GM13976 (cell line): ENCODE measurements at regions not wholly inside any gene's neighbourhood (a gene's known extent, or its start where the extent isn't known, plus 50 kb on each side); places are given as distances from the start of the nearest gene placed in this dataset.

Experiments used
- DNase-seq: peaks from one replicate; pipeline ENCODE4 v3.0.0; 2012; ENCODE audit warnings: low spot score
- in situ Hi-C: fragments of 300-500 bp; cut with MboI; formaldehyde crosslinking; loops from one replicate; pipeline ENCODE4 v1.12.0; 2022; ENCODE audit warnings: low sequenced_read_pairs, mixed read lengths, inconsistent platforms; ENCODE audit not compliant: unreplicated experiment
- TF ChIP-seq, protein P1 (sequence below): IDR thresholded peaks from 2 replicates; pipeline ENCODE4 v1.5.1; 2012; ENCODE audit warnings: borderline replicate concordance, mild to moderate bottlenecking; ENCODE audit not compliant: insufficient read depth; ENCODE audit errors: extremely low read depth, missing control alignments, control extremely low read depth

DNA sequence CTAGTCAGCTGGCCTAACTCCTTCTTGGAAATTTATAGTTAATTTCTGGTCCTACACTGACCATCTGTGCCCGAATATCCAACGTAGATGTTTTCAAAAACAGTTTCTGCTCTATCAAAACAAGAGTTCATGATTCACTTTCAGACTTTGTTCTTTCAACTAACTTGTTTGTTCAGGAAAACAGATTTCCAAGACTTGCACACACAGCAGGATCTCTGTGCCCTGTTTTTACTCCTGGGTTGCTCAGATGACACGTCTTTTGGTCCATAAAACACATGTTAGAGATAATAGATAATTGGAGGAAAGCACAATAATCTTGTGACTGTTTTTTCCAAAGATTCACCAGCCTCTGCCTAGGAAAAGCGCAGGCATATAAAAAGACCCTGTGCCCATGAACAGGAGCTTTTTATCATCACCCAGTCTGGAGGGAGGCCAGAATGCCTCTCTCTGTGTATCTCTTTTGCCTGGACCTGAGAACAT lies 218.0 kb downstream of the IRS2 start:
- no peak for DNase-seq
- TF ChIP-seq, protein P1, sequence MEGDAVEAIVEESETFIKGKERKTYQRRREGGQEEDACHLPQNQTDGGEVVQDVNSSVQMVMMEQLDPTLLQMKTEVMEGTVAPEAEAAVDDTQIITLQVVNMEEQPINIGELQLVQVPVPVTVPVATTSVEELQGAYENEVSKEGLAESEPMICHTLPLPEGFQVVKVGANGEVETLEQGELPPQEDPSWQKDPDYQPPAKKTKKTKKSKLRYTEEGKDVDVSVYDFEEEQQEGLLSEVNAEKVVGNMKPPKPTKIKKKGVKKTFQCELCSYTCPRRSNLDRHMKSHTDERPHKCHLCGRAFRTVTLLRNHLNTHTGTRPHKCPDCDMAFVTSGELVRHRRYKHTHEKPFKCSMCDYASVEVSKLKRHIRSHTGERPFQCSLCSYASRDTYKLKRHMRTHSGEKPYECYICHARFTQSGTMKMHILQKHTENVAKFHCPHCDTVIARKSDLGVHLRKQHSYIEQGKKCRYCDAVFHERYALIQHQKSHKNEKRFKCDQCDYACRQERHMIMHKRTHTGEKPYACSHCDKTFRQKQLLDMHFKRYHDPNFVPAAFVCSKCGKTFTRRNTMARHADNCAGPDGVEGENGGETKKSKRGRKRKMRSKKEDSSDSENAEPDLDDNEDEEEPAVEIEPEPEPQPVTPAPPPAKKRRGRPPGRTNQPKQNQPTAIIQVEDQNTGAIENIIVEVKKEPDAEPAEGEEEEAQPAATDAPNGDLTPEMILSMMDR: no peak
- in situ Hi-C loops: no loop called here

DNA sequence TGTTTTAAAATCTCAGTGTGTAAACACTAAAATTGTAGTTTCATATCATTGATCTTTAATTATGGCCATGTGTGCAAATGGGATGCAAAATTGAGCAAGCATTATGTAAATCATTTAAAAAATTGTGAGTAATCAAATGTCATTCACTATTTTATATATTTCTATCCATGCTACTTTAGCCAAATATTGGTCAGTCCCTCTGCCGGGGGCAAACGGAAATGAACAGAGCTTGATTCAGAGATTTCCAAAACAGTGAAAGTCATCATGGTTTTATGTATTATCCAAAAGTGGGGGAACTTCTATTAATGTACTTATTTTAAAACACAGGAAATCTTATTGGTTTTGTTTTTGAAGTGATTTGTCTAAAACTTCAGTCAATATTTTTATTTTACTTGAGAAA lies 219.1 kb downstream of the IRS2 start:
- no peak for DNase-seq
- in situ Hi-C loops: no loop called here
- TF ChIP-seq, protein P1: no peak

DNA sequence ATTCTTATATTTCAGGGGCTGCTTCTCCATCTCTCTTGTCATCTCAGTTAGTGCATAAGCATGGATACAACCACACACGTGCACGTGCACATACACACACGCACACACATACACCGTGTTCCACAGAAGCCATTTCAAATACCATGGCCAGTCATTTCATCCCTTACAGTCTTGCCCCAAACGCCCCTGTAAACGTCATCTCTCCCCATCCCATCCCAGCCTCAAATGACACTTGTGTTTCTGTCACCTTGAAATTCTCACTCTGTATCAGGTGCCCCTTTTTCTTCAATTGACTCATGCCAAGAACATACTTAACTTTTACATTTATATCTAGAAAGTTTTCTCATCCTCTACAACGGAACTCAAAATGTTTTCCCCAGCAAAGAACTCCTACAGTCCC lies 220.5 kb downstream of the IRS2 start:
- in situ Hi-C loops: no loop called here
- DNase-seq: no peak
- TF ChIP-seq, protein P1: no peak

DNA sequence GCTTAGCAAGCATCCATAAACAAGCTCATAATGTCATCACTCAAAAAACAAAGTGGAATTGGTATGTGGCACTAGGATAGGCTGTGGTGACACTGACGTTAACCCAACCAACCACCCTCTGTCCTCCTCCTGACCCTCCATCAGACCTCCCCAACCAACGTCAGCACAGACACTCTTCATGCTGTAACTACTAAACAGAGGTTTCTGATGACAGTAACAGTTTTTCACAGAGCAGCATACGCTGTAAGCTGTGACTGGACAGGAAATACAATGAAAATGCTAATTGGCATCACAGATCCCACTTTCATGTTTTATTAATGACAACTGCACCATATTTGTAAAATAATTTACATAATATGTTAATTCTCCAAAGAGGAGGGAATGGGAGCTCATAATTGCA lies 238.0 kb downstream of the IRS2 start:
- no peak for DNase-seq
- in situ Hi-C loops: no loop called here
- TF ChIP-seq, protein P1: no peak

DNA sequence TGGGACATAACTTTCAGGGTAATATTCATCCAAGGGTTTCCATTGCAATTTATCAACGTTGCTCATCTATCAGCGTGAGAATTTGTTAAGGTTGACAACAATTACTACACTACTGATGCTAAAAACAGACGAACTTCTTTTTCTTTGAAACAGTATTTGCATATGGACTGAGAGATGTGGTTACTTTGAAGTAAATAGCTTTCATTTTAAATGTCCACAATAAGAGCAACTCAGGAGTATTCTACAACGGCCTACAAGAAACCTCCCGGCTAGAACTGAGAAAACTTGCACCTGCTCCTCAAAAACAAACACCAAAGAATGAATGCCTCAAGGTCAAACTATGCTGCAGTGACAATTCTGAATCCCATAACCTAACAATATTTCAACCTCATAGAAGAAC lies 238.4 kb downstream of the IRS2 start:
- DNase-seq: no peak
- TF ChIP-seq, protein P1: no peak
- in situ Hi-C loops: no loop called here

DNA sequence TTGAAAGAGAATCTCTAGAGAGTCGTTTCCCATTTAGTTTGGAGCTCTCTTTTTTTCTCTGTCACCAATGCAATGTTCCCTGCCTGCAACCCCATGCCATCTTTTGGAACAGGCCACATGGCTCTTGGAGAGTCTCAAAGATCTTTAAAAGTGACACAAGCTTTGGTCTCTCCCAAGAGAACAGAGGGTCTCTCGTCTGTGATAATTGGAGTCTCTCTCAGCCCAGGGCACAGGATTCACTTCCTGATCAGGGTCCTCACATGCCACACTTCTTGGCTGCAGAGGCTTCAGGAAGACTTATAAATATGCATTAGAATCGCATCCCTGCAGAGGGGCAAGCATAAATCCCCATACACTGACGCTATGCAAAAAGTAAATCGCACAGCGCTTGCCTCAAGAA lies 240.5 kb downstream of the IRS2 start:
- in situ Hi-C loops: no loop called here
- DNase-seq: no peak
- TF ChIP-seq, protein P1: no peak

DNA sequence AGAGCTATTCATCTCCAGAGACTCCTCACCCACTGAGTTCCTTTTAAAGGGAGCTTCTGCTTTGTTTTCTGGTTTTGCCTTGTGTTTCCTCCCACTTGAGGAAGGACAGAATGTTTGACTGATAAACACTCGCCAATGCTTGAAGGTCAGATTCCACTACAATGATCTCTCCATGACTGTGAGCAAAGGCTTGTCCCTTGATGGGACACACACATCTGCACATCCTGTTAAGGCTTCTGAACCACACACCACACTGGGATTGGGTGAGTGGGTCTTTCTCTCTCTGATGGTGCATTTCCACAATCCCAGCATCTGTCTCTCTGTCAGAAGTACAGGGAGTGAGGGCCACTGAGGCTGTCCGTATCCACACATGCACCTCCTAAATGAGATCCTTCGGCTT lies 245.3 kb downstream of the IRS2 start:
- TF ChIP-seq, protein P1: no peak
- in situ Hi-C loops: no loop called here
- no peak for DNase-seq
